ENCODE measurements at regions not wholly inside any gene's neighbourhood (a gene's known extent, or its start where the extent isn't known, plus 50 kb on each side); places are given as distances from the start of the nearest gene placed in this dataset.

DNA sequence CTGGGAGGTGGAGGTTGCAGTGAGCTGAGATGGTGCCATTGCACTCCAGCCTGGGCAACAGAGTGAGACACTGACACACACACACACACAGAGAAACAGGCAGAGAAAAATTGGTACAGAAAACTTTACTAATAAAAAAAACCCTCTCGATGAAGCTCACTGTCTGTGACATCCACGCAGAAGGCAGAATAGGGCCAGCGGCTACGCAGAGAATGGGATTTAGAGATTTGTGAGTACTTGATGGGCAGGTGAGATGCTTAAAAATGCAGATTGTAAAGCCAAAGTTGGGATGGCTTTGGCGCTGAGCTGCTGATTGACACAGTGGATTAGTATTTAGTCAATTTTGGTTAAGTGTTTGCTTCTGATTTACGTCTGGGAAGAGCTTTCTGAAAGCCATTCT is 561.1 kb downstream of the TBC1D22A start:
- TF ChIP-seq EZH2 (IDR thresholded peaks at IDR 0.05; ENCODE audit: insufficient read depth, poor library complexity, severe bottlenecking) (no peak), EZH2phosphoT487 (IDR thresholded peaks at IDR 0.05; ENCODE audit: insufficient read depth, low read depth) (no peak)
